ENCODE measurements at regions not wholly inside any gene's neighbourhood (a gene's known extent, or its start where the extent isn't known, plus 50 kb on each side); places are given as distances from the start of the nearest gene placed in this dataset.

DNA sequence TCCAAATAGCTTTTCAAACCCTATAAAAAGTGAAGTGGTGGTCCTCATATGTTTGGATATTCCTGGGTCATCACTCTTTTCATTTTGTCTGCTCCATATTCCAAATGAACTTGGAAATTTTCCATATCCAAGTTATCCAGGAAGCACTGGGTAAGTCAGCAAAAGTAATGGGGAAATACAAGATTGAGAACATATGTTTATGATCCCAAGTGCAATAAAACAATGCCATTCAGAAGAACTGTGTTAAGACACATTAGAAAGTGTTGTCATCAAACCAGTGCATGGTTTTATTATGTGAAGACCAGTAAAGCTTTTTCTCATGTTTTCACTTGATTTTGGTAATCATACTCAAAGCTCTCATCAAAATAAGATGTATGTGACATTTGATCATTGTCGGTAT is 363.4 kb downstream of the RPRM start:
- TF ChIP-seq, protein P1, sequence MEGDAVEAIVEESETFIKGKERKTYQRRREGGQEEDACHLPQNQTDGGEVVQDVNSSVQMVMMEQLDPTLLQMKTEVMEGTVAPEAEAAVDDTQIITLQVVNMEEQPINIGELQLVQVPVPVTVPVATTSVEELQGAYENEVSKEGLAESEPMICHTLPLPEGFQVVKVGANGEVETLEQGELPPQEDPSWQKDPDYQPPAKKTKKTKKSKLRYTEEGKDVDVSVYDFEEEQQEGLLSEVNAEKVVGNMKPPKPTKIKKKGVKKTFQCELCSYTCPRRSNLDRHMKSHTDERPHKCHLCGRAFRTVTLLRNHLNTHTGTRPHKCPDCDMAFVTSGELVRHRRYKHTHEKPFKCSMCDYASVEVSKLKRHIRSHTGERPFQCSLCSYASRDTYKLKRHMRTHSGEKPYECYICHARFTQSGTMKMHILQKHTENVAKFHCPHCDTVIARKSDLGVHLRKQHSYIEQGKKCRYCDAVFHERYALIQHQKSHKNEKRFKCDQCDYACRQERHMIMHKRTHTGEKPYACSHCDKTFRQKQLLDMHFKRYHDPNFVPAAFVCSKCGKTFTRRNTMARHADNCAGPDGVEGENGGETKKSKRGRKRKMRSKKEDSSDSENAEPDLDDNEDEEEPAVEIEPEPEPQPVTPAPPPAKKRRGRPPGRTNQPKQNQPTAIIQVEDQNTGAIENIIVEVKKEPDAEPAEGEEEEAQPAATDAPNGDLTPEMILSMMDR (IDR thresholded peaks at IDR 0.05) = no peak
- no peak for TF ChIP-seq POLR2A (IDR thresholded peaks at IDR 0.05)
